ENCODE measurements at regions not wholly inside any gene's neighbourhood (a gene's known extent, or its start where the extent isn't known, plus 50 kb on each side); places are given as distances from the start of the nearest gene placed in this dataset.

DNA sequence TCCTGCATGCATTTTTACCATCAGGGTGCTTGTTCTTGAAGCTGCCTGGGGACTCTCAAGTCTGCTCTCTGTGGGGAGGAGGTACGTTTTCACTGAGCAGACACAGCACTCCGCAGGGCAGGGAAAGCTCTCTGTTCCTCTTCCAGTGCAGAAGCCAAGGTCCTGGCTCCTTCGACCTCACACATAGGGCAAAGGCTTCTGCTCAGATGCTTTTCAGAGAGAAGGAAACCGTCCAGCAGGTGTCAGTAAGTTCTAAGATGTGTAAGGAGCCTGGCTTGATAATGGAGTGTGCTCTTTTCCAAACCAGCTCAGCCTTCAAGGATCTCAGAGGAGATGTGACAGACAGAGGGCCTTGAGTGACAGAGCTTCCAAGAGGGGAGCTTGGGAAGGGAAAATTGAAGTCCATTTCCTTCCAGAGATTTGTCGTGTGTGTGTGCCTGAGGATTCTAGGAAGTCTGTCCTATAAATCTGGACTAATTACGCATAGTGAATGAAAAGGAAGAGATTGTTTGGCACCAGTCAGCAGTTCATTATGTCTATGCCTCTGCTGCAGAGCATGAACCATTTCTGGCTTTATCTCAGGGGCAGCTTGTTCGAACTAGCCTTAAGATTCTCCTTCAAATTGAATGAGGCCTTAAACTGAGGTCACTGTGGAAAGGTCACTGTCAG is 67.3 kb upstream of the UPP2 start:
- no CpG with 5 or more reads among the region's 7 CpGs for WGBS (ENCODE audit: insufficient coverage, low lambda C conversion rate)
- H3K36me3 ChIP-seq (ENCODE audit: control insufficient read depth, insufficient read depth, low read length) = no peaks in the 10 kb centered on the region
- DNase-seq = peak; percentile 75 to 78
- no peak overlapping the region for H3K4me3 ChIP-seq (ENCODE audit: low read length)
- no peaks in the 10 kb centered on the region for H3K27me3 ChIP-seq (ENCODE audit: control insufficient read depth, insufficient read depth, low read length)
- no peaks in the 10 kb centered on the region for H3K9me3 ChIP-seq (ENCODE audit: control insufficient read depth, low read depth, low read length)
- peaks cover 6% of the 10 kb centered on the region for H3K4me1 ChIP-seq (ENCODE audit: control insufficient read depth, insufficient read depth, low read length)
- no peak overlapping the region for H3K27ac ChIP-seq (ENCODE audit: low read length)

DNA sequence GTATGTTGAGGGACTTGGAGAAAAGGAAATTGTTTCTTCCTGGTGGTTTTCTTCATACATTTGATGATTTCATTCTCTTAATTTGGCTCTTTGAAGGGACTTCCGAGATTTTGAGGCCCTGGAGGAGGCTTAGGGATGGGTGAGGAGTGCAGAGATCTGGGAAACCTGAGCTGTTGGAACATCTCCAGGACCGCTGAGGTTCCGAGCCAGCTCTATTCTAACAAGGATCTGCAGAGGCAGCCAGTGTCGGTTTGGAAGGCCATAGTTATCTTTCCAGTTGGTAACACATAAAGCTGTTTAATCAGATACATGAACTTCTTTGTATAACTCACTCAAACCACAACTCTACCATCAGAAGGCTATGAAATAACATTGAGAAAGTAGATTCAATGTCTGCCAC is 70.3 kb upstream of the UPP2 start:
- WGBS (ENCODE audit: insufficient coverage, low lambda C conversion rate) = no CpG with 5 or more reads among the region's 4 CpGs
- H3K4me1 ChIP-seq (ENCODE audit: control insufficient read depth, insufficient read depth, low read length) = peaks cover 6% of the 10 kb centered on the region
- H3K27ac ChIP-seq (ENCODE audit: low read length) = no peak overlapping the region
- no peaks in the 10 kb centered on the region for H3K9me3 ChIP-seq (ENCODE audit: control insufficient read depth, low read depth, low read length)
- no peak for DNase-seq
- no peaks in the 10 kb centered on the region for H3K36me3 ChIP-seq (ENCODE audit: control insufficient read depth, insufficient read depth, low read length)
- H3K27me3 ChIP-seq (ENCODE audit: control insufficient read depth, insufficient read depth, low read length) = no peaks in the 10 kb centered on the region
- no peak overlapping the region for H3K4me3 ChIP-seq (ENCODE audit: low read length)

DNA sequence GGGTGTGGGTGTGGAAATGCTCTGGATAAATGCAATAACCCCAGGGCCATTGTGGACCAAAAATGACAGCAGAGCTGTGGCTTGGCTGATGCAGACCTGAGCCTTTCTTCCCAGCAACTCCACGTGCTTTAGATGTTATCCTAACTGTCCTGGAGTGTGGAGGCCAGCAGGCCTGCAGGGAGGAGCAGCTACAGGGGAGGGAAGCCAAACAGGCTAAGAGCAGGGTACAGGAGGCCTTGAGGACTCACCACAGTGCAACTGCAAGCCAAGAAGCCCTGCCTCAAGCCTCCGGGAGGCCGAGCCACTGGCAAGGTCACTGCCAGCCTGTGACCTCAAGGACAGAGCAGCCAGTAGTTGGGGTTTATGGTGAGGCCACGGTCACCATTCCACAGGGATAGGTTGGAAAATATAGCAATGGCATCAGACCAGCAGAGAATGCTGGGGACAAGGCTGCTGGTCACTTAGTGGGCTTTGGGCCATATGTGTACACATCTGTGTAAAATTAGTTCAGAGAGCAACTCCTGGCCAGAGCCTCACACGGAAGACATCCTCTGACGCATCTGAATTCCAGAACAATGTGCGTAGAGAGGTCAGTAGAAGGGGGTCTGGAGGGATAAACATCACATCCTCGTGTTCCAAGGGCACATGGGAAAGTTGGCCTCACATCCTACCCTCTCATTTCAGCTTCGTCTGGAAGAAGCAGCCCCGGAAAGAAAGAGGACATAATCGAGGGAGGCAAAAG is 76.2 kb upstream of the UPP2 start:
- H3K4me1 ChIP-seq (ENCODE audit: control insufficient read depth, insufficient read depth, low read length) = no peaks in the 10 kb centered on the region
- H3K36me3 ChIP-seq (ENCODE audit: control insufficient read depth, insufficient read depth, low read length) = no peaks in the 10 kb centered on the region
- no CpG with 5 or more reads among the region's 11 CpGs for WGBS (ENCODE audit: insufficient coverage, low lambda C conversion rate)
- H3K9me3 ChIP-seq (ENCODE audit: control insufficient read depth, low read depth, low read length) = no peaks in the 10 kb centered on the region
- H3K27ac ChIP-seq (ENCODE audit: low read length) = no peak overlapping the region
- DNase-seq = no peak
- H3K27me3 ChIP-seq (ENCODE audit: control insufficient read depth, insufficient read depth, low read length) = no peaks in the 10 kb centered on the region
- H3K4me3 ChIP-seq (ENCODE audit: low read length) = no peak overlapping the region

DNA sequence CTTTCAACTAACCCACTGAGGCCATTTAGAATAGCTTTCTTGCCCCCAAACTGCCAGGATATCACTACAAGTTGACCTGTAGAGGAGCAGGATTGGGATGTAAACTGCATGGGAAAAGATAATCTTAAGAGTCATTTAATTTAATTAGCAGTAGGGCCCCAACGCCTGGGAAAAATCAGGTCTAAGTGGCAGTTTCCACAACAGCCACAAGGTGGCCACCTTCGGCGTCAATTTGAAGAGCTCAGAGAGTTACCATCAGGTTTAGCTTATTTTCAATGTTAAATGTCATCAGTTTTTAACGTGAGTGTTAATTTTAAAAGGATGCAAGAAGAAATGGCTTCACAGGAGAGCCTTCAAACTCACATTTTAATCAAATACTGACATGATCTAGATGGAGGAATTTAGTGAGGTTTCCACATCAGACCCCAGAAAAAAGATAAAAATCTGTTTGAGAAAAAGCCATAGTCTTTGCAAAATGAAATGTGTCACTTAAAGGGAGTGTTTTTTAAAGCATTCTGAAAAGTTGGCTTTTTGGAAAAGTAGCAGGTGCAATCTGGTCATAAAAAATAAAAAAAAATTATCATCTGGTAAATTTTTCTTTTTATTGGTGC is 77.3 kb upstream of the UPP2 start:
- Histone ChIP-seq H3K4me3 (ENCODE audit: low read length) (no peak overlapping the region), H3K27me3 (ENCODE audit: control insufficient read depth, insufficient read depth, low read length) (no peaks in the 10 kb centered on the region), H3K27ac (ENCODE audit: low read length) (no peak overlapping the region), H3K9me3 (ENCODE audit: control insufficient read depth, low read depth, low read length) (no peaks in the 10 kb centered on the region), H3K4me1 (ENCODE audit: control insufficient read depth, insufficient read depth, low read length) (no peaks in the 10 kb centered on the region), H3K36me3 (ENCODE audit: control insufficient read depth, insufficient read depth, low read length) (no peaks in the 10 kb centered on the region)
- peak in 1 of 2 donors; percentile 24 for DNase-seq
- WGBS (ENCODE audit: insufficient coverage, low lambda C conversion rate) = 0% methylated on average over 3 of the region's 4 CpGs

DNA sequence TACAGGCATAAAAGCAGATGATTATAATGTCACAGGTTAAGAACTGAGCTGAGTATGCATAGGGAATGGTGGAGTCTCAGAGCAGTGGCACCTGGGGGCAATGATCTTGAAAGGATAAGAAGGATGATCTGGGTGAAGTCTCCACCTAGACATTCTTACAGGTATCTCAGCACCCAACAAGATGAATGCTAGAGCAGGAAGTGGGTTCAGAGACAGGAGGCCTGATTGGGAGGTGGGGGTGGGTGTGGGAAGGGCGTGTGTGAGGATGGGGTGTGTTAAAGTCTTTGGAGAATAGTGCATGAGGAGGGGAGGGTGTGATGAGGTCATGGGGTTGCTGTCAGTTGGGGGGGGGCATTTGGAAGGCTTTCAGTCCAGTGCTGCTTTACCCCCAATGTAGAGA is 78.8 kb upstream of the UPP2 start:
- Histone ChIP-seq H3K27me3 (ENCODE audit: control insufficient read depth, insufficient read depth, low read length) (no peaks in the 10 kb centered on the region), H3K9me3 (ENCODE audit: control insufficient read depth, low read depth, low read length) (no peaks in the 10 kb centered on the region), H3K4me1 (ENCODE audit: control insufficient read depth, insufficient read depth, low read length) (no peaks in the 10 kb centered on the region), H3K36me3 (ENCODE audit: control insufficient read depth, insufficient read depth, low read length) (no peaks in the 10 kb centered on the region), H3K4me3 (ENCODE audit: low read length) (no peak overlapping the region), H3K27ac (ENCODE audit: low read length) (no peak overlapping the region)
- DNase-seq = no peak
- no CpG with 5 or more reads among the region's 1 CpG for WGBS (ENCODE audit: insufficient coverage, low lambda C conversion rate)

DNA sequence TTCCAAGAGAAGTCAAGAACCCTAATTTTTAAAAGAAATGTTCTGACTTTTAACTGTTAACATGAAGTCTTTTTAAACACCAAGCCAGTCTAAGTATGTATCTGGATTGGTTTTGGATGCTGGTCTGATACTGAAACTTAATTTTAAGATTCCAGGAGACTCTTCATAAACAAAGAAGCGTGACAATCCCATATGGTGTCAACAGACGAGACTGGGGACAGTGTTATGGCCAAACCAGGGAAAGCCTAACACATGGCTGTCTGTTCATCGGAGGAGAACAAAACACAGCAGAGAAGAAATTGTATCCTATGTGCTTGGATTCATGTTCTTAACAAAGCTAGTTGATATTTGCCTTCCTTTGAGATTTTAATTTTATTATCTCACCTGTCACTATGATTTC is 80.5 kb upstream of the UPP2 start:
- DNase-seq = no peak
- no CpG with 5 or more reads among the region's 3 CpGs for WGBS (ENCODE audit: insufficient coverage, low lambda C conversion rate)
- H3K4me3 ChIP-seq (ENCODE audit: low read length) = no peak overlapping the region
- no peaks in the 10 kb centered on the region for H3K4me1 ChIP-seq (ENCODE audit: control insufficient read depth, insufficient read depth, low read length)
- no peaks in the 10 kb centered on the region for H3K27me3 ChIP-seq (ENCODE audit: control insufficient read depth, insufficient read depth, low read length)
- no peaks in the 10 kb centered on the region for H3K36me3 ChIP-seq (ENCODE audit: control insufficient read depth, insufficient read depth, low read length)
- no peak overlapping the region for H3K27ac ChIP-seq (ENCODE audit: low read length)
- no peaks in the 10 kb centered on the region for H3K9me3 ChIP-seq (ENCODE audit: control insufficient read depth, low read depth, low read length)

DNA sequence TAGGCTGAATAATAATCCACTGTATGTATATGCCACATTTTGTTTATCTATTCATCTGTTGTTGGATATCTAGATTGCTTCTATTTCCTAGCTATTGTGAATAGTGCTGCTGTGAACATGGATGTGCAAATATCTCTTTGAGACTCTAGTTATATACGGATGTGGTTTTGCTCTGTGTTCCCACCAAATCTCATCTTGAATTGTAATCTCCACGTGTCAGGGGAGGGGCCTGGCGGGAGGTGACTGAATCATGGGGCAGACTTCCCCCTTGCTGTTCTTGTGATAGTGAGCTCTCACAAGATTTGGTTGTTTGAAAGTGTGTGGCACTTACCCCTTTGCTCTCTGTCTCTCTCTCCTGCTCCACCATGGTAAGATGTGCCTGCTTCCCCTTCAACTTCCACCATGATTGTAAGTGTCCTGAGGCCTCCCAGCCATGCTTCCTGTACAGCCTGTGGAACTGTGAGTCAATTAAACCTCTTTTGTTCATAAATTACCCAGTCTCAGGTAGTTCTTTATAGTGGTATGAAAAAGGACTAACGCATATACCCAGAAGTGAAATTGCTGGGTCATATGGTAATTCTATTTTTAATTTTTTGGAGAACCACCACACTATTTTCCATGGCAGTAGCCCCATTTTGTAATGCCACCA is 86.1 kb upstream of the UPP2 start:
- H3K27ac ChIP-seq (ENCODE audit: low read length) = no peak overlapping the region
- WGBS (ENCODE audit: insufficient coverage, low lambda C conversion rate) = no CpG with 5 or more reads among the region's 4 CpGs
- H3K4me3 ChIP-seq (ENCODE audit: low read length) = no peak overlapping the region
- DNase-seq = no peak
- H3K36me3 ChIP-seq (ENCODE audit: control insufficient read depth, insufficient read depth, low read length) = no peaks in the 10 kb centered on the region
- no peaks in the 10 kb centered on the region for H3K4me1 ChIP-seq (ENCODE audit: control insufficient read depth, insufficient read depth, low read length)
- no peaks in the 10 kb centered on the region for H3K9me3 ChIP-seq (ENCODE audit: control insufficient read depth, low read depth, low read length)
- no peaks in the 10 kb centered on the region for H3K27me3 ChIP-seq (ENCODE audit: control insufficient read depth, insufficient read depth, low read length)

DNA sequence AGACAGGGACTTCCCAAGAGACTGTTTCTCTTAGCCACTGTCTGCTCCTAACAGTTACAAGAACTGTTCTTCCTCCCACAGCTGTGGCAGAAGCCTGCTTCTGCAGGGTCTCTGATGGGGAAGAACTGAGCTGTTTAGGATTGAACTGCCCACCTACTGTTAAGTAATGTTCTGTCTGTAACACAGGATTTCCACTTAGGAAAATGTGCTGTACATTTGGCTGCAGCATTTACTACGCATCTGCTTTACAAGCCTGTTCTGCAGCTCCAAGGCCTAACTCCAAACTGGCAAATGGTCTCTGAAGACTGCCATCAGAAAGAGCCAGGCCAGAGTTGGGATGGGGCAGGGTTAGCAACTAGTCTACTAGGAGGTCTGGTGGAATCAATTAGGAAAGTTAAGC is 87.8 kb upstream of the UPP2 start:
- no peaks in the 10 kb centered on the region for H3K27me3 ChIP-seq (ENCODE audit: control insufficient read depth, insufficient read depth, low read length)
- no peaks in the 10 kb centered on the region for H3K9me3 ChIP-seq (ENCODE audit: control insufficient read depth, low read depth, low read length)
- no peak overlapping the region for H3K27ac ChIP-seq (ENCODE audit: low read length)
- DNase-seq = no peak
- peaks cover 3% of the 10 kb centered on the region for H3K4me1 ChIP-seq (ENCODE audit: control insufficient read depth, insufficient read depth, low read length)
- H3K4me3 ChIP-seq (ENCODE audit: low read length) = no peak overlapping the region
- no peaks in the 10 kb centered on the region for H3K36me3 ChIP-seq (ENCODE audit: control insufficient read depth, insufficient read depth, low read length)
- no CpG with 5 or more reads among the region's 1 CpG for WGBS (ENCODE audit: insufficient coverage, low lambda C conversion rate)

DNA sequence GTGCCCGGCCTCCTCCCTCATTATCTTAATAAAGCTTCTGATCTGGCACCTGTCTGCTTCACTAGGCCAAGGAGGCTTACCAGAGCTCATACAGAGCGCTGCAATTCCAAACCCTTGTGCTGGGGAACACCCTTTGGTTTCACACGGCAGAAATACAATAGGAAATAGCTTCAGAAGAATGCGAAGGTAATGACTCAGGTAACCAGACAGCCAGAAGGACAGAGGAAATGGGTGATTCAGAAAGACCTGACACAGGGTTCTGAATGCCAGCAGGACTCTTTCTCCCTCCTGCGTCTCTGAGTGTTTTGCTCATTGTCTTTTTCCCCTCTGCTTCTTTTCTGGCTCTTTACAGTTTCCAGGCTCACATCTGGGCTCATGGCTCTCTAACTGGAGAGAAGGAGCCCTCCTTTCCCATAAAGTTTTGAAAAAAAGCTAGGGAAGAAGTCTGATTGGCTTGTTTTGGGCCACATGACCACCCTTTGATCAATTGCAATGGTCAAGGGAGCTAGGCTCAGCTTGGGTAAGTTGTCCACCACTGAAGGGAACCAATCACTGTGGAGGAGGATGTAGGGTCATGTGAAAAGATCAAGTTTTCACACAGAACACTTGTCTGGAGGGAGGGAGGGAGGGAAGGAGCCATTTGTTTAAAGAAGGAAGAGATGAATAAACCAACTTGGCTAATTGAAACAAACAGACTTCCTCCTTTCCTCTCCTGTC is 90.5 kb upstream of the UPP2 start:
- no peak overlapping the region for H3K4me3 ChIP-seq (ENCODE audit: low read length)
- DNase-seq = no peak
- H3K27ac ChIP-seq (ENCODE audit: low read length) = no peak overlapping the region
- H3K36me3 ChIP-seq (ENCODE audit: control insufficient read depth, insufficient read depth, low read length) = no peaks in the 10 kb centered on the region
- H3K27me3 ChIP-seq (ENCODE audit: control insufficient read depth, insufficient read depth, low read length) = no peaks in the 10 kb centered on the region
- H3K9me3 ChIP-seq (ENCODE audit: control insufficient read depth, low read depth, low read length) = no peaks in the 10 kb centered on the region
- H3K4me1 ChIP-seq (ENCODE audit: control insufficient read depth, insufficient read depth, low read length) = peaks cover 6% of the 10 kb centered on the region
- 81% methylated on average over 3 of the region's 5 CpGs for WGBS (ENCODE audit: insufficient coverage, low lambda C conversion rate)

DNA sequence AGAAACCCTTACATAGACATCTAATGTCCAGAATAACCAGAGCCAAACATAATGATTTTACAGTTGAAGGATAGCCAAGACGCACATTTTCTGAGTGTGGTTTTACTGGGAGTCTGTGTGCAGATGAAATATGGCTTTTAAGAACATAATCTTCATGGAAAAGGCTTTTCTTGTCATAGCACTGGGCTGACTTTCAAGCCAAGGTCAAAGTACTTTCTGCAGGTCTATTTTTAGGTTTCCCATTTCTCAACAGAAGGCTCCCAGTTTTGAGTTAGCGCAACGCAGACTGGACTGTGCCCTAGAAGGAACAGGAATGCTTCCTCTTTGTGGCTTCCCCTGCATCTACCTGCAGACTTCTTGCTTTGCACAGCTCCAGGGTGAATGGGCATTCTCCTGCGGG is 92.3 kb upstream of the UPP2 start:
- Histone ChIP-seq H3K27ac (ENCODE audit: low read length) (peak overlapping the region; percentile 70), H3K27me3 (ENCODE audit: control insufficient read depth, insufficient read depth, low read length) (no peaks in the 10 kb centered on the region), H3K9me3 (ENCODE audit: control insufficient read depth, low read depth, low read length) (no peaks in the 10 kb centered on the region), H3K4me1 (ENCODE audit: control insufficient read depth, insufficient read depth, low read length) (peaks cover 6% of the 10 kb centered on the region), H3K36me3 (ENCODE audit: control insufficient read depth, insufficient read depth, low read length) (no peaks in the 10 kb centered on the region), H3K4me3 (ENCODE audit: low read length) (no peak overlapping the region)
- 0% methylated on average over 2 of the region's 4 CpGs for WGBS (ENCODE audit: insufficient coverage, low lambda C conversion rate)
- peak; percentile 58 to 83 for DNase-seq

Data from large intestine (tissue), 3 donors.